GM12878 (cell line): ENCODE measurements at regions not wholly inside any gene's neighbourhood (a gene's known extent, or its start where the extent isn't known, plus 50 kb on each side); places are given as distances from the start of the nearest gene placed in this dataset.

Source experiments
- ATAC-seq: fragments of 200-7000 bp; cut with Tn5 transposase; 3 replicates; pipeline ENCODE4 v1.9.1; 2020; ENCODE audit warnings: mild to moderate bottlenecking, moderate library complexity
- BruUV-seq: library from RNA; stranded (reverse); fragments of 400-500 nt; replicated peaks from 2 replicates; lab custom pipeline; 2021; lab: Mats Ljungman, UMichigan
- CTCF ChIA-PET: fragments of 300-600 bp; sonication (Branson Sonifier 250); formaldehyde crosslinking; extraction: SDS; loops from one replicate; lab custom pipeline; 2021; ENCODE audit warnings: inconsistent platforms; lab: Yijun Ruan, JAX
- POLR2A ChIA-PET: fragments of 350-600 bp; formaldehyde crosslinking; extraction: SDS; loops from one replicate; lab custom pipeline; 2021; ENCODE audit warnings: inconsistent platforms; lab: Charles Lee
- RAD21 ChIA-PET: fragments of 300-600 bp; sonication (Branson Sonifier 250); formaldehyde crosslinking; loops from one replicate; lab custom pipeline; 2023; ENCODE audit warnings: antibody characterized with exemption; ENCODE audit not compliant: unreplicated experiment; lab: Charles Lee
- SMC1A ChIA-PET: fragments of 300-600 bp; sonication (Branson Sonifier 250); formaldehyde crosslinking; loops from one replicate; lab custom pipeline; 2023; ENCODE audit not compliant: unreplicated experiment, uncharacterized antibody; lab: Charles Lee
- DNase-seq: peaks from one replicate; pipeline ENCODE4 v3.0.0-alpha.2; 2011; ENCODE audit warnings: low read depth, low spot score
- FAIRE-seq: peaks from 3 replicates; lab custom pipeline; 2011; peaks lifted over from hg19 to GRCh38; lab: Jason Lieb, UNC
- H2AFZ ChIP-seq: 2 replicates; pipeline ENCODE4 v1.6.0; 2011; ENCODE audit warnings: low read depth, low read length, control low read depth; ENCODE audit not compliant: control insufficient read depth
- H3K27ac ChIP-seq: 2 replicates; pipeline ENCODE4 v1.5.1; 2011; ENCODE audit warnings: control low read depth; ENCODE audit not compliant: control insufficient read depth, insufficient read depth
- H3K27me3 ChIP-seq, 2 experiments: replicated peaks in 1 of 2; 2 replicates each; pipeline versions ENCODE4 v1.6.0 to v1.6.1; 2011; ENCODE audit warnings: low read length in 1 of 2; ENCODE audit not compliant: control insufficient read depth in 2 of 2, insufficient read depth in 2 of 2
- H3K36me3 ChIP-seq, 2 experiments: 2 replicates each; pipeline ENCODE4 v1.5.1; 2011; ENCODE audit warnings: low read length in 1 of 2; ENCODE audit not compliant: control insufficient read depth in 2 of 2, insufficient read depth in 2 of 2
- H3K4me1 ChIP-seq: 2 replicates; pipeline ENCODE4 v1.6.1; 2011; ENCODE audit warnings: mild to moderate bottlenecking, low read length, moderate library complexity, mixed read lengths; ENCODE audit not compliant: control insufficient read depth, insufficient read depth
- H3K4me2 ChIP-seq: 2 replicates; pipeline ENCODE4 v1.6.0; 2011; ENCODE audit warnings: control low read depth; ENCODE audit not compliant: control insufficient read depth, insufficient read depth
- H3K4me3 ChIP-seq: fragments of 200-600 bp; sonication (generic); 2 replicates; pipeline ENCODE4 v1.5.1; 2016
- H3K79me2 ChIP-seq: 2 replicates; pipeline ENCODE4 v1.6.0; 2011; ENCODE audit warnings: low read length; ENCODE audit not compliant: control insufficient read depth, insufficient read depth
- H3K9ac ChIP-seq: 2 replicates; pipeline ENCODE4 v1.8.0; 2011; ENCODE audit warnings: low read length, control low read depth, mixed read lengths; ENCODE audit not compliant: control insufficient read depth, insufficient read depth
- H3K9me3 ChIP-seq: replicated peaks from 3 replicates; pipeline ENCODE4 v1.5.1; 2011; ENCODE audit warnings: mild to moderate bottlenecking, low read length; ENCODE audit not compliant: control insufficient read depth, insufficient read depth
- H4K20me1 ChIP-seq: 2 replicates; pipeline ENCODE4 v1.6.0; 2011; ENCODE audit not compliant: control insufficient read depth, insufficient read depth
- BHLHE40 ChIP-seq, 2 experiments: fragments of 450-650 bp in 1 of 2; IDR thresholded peaks; 2 replicates each; pipeline ENCODE4 v1.6.1; 2011 to 2017; ENCODE audit warnings: low read depth in 2 of 2, borderline replicate concordance in 1 of 2, improper control_type of control experiment in 1 of 2, low read length in 1 of 2, mild to moderate bottlenecking in 1 of 2
- CEBPB ChIP-seq, 2 experiments: fragments of 150-350 bp in 1 of 2; IDR thresholded peaks; 2 replicates each; pipeline ENCODE4 v1.6.1; 2012 to 2014; ENCODE audit warnings: low read depth in 2 of 2, low read length in 2 of 2, borderline replicate concordance in 1 of 2, inconsistent platforms in 1 of 2
- CREB1 ChIP-seq: IDR thresholded peaks from 2 replicates; pipeline ENCODE4 v1.6.1; 2012; ENCODE audit warnings: low read depth, mild to moderate bottlenecking, inconsistent platforms
- EP300 ChIP-seq, 2 experiments: fragments of 150-350 bp in 1 of 2; IDR thresholded peaks; 2 replicates each; pipeline ENCODE4 v1.6.1; 2011 to 2012; ENCODE audit warnings: low read depth in 2 of 2, low read length in 2 of 2, borderline replicate concordance in 1 of 2, improper control_type of control experiment in 1 of 2, inconsistent platforms in 1 of 2; ENCODE audit not compliant: control insufficient read depth in 1 of 2
- JUNB ChIP-seq: IDR thresholded peaks from 2 replicates; pipeline ENCODE4 v1.6.1; 2016; ENCODE audit warnings: antibody characterized with exemption, mild to moderate bottlenecking
- MEF2A ChIP-seq: IDR thresholded peaks from 2 replicates; pipeline ENCODE4 v1.6.1; 2011; ENCODE audit warnings: low read depth, mild to moderate bottlenecking, low read length, moderate library complexity; ENCODE audit not compliant: insufficient read depth
- MTA2 ChIP-seq: fragments of 450-650 bp; IDR thresholded peaks from 2 replicates; pipeline ENCODE4 v1.6.1; 2016; ENCODE audit warnings: low read depth, mild to moderate bottlenecking, moderate library complexity
- NBN ChIP-seq: fragments of 450-650 bp; IDR thresholded peaks from 2 replicates; pipeline ENCODE4 v1.6.1; 2016
- POU2F2 ChIP-seq: IDR thresholded peaks from 3 replicates; pipeline ENCODE4 v1.6.1; 2011; ENCODE audit warnings: low read depth, mild to moderate bottlenecking, low read length, borderline replicate concordance
- RAD21 ChIP-seq: IDR thresholded peaks from 2 replicates; pipeline ENCODE4 v1.6.1; 2011; ENCODE audit warnings: mild to moderate bottlenecking, low read depth, low read length, moderate library complexity; ENCODE audit not compliant: insufficient read depth
- TAF1 ChIP-seq: IDR thresholded peaks from 2 replicates; pipeline ENCODE4 v1.6.1; 2011; ENCODE audit warnings: mild to moderate bottlenecking, low read depth, low read length, borderline replicate concordance
- TARDBP ChIP-seq: IDR thresholded peaks from 2 replicates; pipeline ENCODE4 v1.6.1; 2016; ENCODE audit warnings: borderline replicate concordance
- TCF3 ChIP-seq: IDR thresholded peaks from 2 replicates; pipeline ENCODE4 v1.6.1; 2012; ENCODE audit warnings: low read depth, mild to moderate bottlenecking, low read length, borderline replicate concordance; ENCODE audit not compliant: insufficient read depth
- ZBED1 ChIP-seq: IDR thresholded peaks from 2 replicates; pipeline ENCODE4 v1.6.1; 2016; ENCODE audit warnings: borderline replicate concordance
- ZNF384 ChIP-seq: IDR thresholded peaks from 2 replicates; pipeline ENCODE4 v1.6.1; 2012; ENCODE audit warnings: low read depth, mild to moderate bottlenecking, low read length, improper control_type of control experiment, borderline replicate concordance
- WGBS: methylation state at CpG from one replicate; pipeline ENCODE4 v1.1.6; 2016; ENCODE audit warnings: low lambda C conversion rate; ENCODE audit not compliant: insufficient replicate concordance, insufficient coverage; ENCODE audit errors: missing lambda C conversion rate; 5-methylcytosine and 5-hydroxymethylcytosine counted together
- in situ Hi-C: fragments of 300-500 bp; cut with MboI; formaldehyde crosslinking; loops from 9 replicates; pipeline ENCODE4 v1.14.3; 2018; ENCODE audit warnings: mixed read lengths
- intact Hi-C: fragments of 100-400 bp; cut with micrococcal nuclease; formaldehyde crosslinking; loops from one replicate; pipeline ENCODE4 v1.14.2; 2022; ENCODE audit not compliant: unreplicated experiment
- TF ChIP-seq, protein P1 (sequence below): IDR thresholded peaks from 2 replicates; pipeline ENCODE4 v1.6.1; 2011; ENCODE audit warnings: borderline replicate concordance, low read depth, mild to moderate bottlenecking, moderate library complexity, mixed read lengths, low read length; ENCODE audit not compliant: insufficient read depth; ENCODE audit errors: extremely low read length
- TF ChIP-seq, protein P2 (sequence below): fragments of 450-650 bp; IDR thresholded peaks from 2 replicates; pipeline ENCODE4 v1.6.1; 2017; ENCODE audit warnings: low read depth, mild to moderate bottlenecking, moderate library complexity

DNA sequence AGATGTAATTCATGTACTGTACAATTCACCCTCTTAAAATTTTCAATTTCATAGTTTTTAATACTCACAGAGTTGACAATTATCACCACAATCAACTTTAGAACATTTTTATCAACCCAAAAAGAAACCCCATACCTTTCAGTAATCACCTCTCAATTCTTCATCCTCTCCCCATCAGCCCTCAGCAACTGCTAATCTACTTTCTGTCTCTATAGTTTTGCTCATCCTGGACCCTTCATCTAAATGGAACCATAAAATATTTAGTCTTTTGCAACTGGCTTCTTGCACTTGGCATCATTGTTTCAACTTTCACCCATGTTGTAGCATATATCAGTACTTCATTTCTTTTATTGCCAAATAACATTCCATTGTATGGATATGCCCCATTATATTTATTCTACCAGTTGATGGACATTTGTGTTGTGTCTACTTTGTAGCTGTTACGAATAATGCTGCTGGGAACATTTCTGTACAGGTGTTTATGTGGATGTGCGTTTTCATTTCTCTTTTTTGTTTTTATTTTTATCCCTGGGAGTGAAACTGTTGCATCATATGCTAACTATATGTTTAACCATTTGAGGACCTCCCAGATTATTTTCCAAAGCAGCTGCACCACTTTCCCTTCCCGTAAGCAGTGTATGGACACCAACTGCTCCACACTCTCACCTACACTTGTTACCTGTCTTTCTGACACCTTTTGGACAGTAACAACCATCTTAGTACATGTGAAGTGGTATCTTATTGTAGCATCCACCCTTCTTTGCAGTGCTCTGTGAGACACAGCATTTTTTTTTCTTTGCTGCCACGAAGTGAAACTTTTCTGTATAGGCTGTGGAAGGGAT is 65.4 kb upstream of the APBB1IP start:
- 0% methylated on average over 4 of the region's 4 CpGs for WGBS
- ChIA-PET POLR2A (interaction anchor here (0.8 to 1.2 kb wide), 2 partner anchors 36 to 51 kb away, joined by 3 read pairs; no protein-coding TSS in a partner anchor), SMC1A (no interaction called here), RAD21 (interaction anchor here (2.2 kb wide), 1 partner anchor 37 kb away, joined by 7 read pairs; no protein-coding TSS in a partner anchor), CTCF (interaction anchor here (1.5 to 1.8 kb wide), 2 partner anchors 12 to 182 kb away, joined by 4 to 10 read pairs; no protein-coding TSS in a partner anchor)
- intact Hi-C loops, result loop anchor here (5.0 kb wide), 1 partner anchor 75 kb away; no protein-coding TSS in a partner anchor
- H3K79me2 ChIP-seq, result no peaks in the 10 kb centered on the region; the same call in 1 of the 2 replicates
- no peaks in the 10 kb centered on the region for H3K27me3 ChIP-seq
- H4K20me1 ChIP-seq, result no peaks in the 10 kb centered on the region
- H3K4me3 ChIP-seq, result peak overlapping the region; percentile 53
- no TSS peak for BruUV-seq
- H2AFZ ChIP-seq, result peak overlapping the region; percentile 84
- in situ Hi-C loops, result no loop called here
- H3K27ac ChIP-seq, result peak overlapping the region; percentile 93
- peak overlapping the region; percentile 63 for H3K9ac ChIP-seq
- H3K36me3 ChIP-seq, result no peaks in the 10 kb centered on the region
- H3K4me1 ChIP-seq, result peaks cover 24% of the 10 kb centered on the region
- peak; percentile 78 for ATAC-seq
- peak; percentile 79 for DNase-seq
- H3K4me2 ChIP-seq, result peak overlapping the region; percentile 98
- peaks cover 2% of the 10 kb centered on the region for H3K9me3 ChIP-seq
- peak; percentile 77 for FAIRE-seq
- TF ChIP-seq CREB1 (peak; percentile 23; the same call in 1 of the 2 replicates), JUNB (peak; percentile 76), MEF2A (peak; percentile 99), TCF3 (peak; percentile 71; the same call in 1 of the 2 replicates), EP300 (IDR thresholded peaks at IDR 0.05; ENCODE audit: borderline replicate concordance in 1 of 2, control insufficient read depth in 1 of 2, low read depth in 2 of 2, low read length in 2 of 2) (peak; percentile 68 to 86; a peak in 3 of 4 replicates), TARDBP (no peak), BHLHE40 (IDR thresholded peaks at IDR 0.05; ENCODE audit: borderline replicate concordance in 1 of 2, low read depth in 2 of 2, low read length in 1 of 2) (peak in 1 of 2 experiments; percentile 16; a peak in 1 of 4 replicates), MTA2 (peak; percentile 81), NBN (peak; percentile 85), RAD21 (no peak; the same call in 1 of the 2 replicates), ZNF384 (peak; percentile 51), TAF1 (peak; percentile 12; the same call in 1 of the 2 replicates), POU2F2 (0 out of 3 replicates have a peak, but pooled peaks have one; percentile 24), CEBPB (IDR thresholded peaks at IDR 0.05; ENCODE audit: borderline replicate concordance in 1 of 2, low read depth in 2 of 2, low read length in 2 of 2) (peak; percentile 54 to 80; a peak in 2 of 4 replicates), ZBED1 (peak; percentile 87; the same call in 1 of the 2 replicates)
- TF ChIP-seq, protein P1, sequence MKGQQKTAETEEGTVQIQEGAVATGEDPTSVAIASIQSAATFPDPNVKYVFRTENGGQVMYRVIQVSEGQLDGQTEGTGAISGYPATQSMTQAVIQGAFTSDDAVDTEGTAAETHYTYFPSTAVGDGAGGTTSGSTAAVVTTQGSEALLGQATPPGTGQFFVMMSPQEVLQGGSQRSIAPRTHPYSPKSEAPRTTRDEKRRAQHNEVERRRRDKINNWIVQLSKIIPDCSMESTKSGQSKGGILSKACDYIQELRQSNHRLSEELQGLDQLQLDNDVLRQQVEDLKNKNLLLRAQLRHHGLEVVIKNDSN, result no peak
- TF ChIP-seq, protein P2, sequence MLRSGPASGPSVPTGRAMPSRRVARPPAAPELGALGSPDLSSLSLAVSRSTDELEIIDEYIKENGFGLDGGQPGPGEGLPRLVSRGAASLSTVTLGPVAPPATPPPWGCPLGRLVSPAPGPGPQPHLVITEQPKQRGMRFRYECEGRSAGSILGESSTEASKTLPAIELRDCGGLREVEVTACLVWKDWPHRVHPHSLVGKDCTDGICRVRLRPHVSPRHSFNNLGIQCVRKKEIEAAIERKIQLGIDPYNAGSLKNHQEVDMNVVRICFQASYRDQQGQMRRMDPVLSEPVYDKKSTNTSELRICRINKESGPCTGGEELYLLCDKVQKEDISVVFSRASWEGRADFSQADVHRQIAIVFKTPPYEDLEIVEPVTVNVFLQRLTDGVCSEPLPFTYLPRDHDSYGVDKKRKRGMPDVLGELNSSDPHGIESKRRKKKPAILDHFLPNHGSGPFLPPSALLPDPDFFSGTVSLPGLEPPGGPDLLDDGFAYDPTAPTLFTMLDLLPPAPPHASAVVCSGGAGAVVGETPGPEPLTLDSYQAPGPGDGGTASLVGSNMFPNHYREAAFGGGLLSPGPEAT, result peak; percentile 90
